ENCODE measurements at regions not wholly inside any gene's neighbourhood (a gene's known extent, or its start where the extent isn't known, plus 50 kb on each side); places are given as distances from the start of the nearest gene placed in this dataset.
A peak's percentile ranks its signal among the peaks of the same experiment; 100 is the strongest.

- no peak overlapping the region for H3K27ac ChIP-seq
- H3K4me3 ChIP-seq, result no peak overlapping the region
- no peaks in the 10 kb centered on the region for H3K9me2 ChIP-seq (replicated peaks; ENCODE audit: insufficient read depth)
- no peak overlapping the region for H3K4me2 ChIP-seq
- DNase-seq (ENCODE audit: low spot score), result peak; percentile 41
- no peaks in the 10 kb centered on the region for H3K27me3 ChIP-seq
- no peak for TF ChIP-seq EZH2phosphoT487 (IDR thresholded peaks at IDR 0.05; ENCODE audit: low read depth, severe bottlenecking, unreplicated experiment)
- H2AFZ ChIP-seq, result no peak overlapping the region
- H3K4me1 ChIP-seq (ENCODE audit: insufficient read depth), result no peaks in the 10 kb centered on the region
- H3K79me2 ChIP-seq, result no peaks in the 10 kb centered on the region
- no peaks in the 10 kb centered on the region for H4K20me1 ChIP-seq (ENCODE audit: insufficient read depth, poor library complexity, severe bottlenecking)
- no peaks in the 10 kb centered on the region for H3K9me3 ChIP-seq (ENCODE audit: low read depth)
- no peaks in the 10 kb centered on the region for H3K36me3 ChIP-seq (replicated peaks; ENCODE audit: insufficient read depth, low read depth)
- 76% methylated on average over 1 of the region's 1 CpG for WGBS (ENCODE audit: low lambda C conversion rate, missing lambda C conversion rate)
Measured at GRCh38 chr2:235149736-235150135, 197.9 kb downstream of the SH3BP4 start.

GRCh38 chr2:235151152-235151551 is 199.3 kb downstream of the SH3BP4 start:
- WGBS (ENCODE audit: low lambda C conversion rate, missing lambda C conversion rate), result 84% methylated on average over 2 of the region's 2 CpGs
- H3K9me3 ChIP-seq (ENCODE audit: low read depth), result no peaks in the 10 kb centered on the region
- no peak overlapping the region for H3K4me3 ChIP-seq
- no peaks in the 10 kb centered on the region for H3K4me1 ChIP-seq (ENCODE audit: insufficient read depth)
- H3K27ac ChIP-seq, result no peak overlapping the region
- H3K27me3 ChIP-seq, result no peaks in the 10 kb centered on the region
- TF ChIP-seq EZH2phosphoT487 (IDR thresholded peaks at IDR 0.05; ENCODE audit: low read depth, severe bottlenecking, unreplicated experiment) (no peak), EZH2 (IDR thresholded peaks at IDR 0.05; ENCODE audit: borderline replicate concordance) (no peak)
- DNase-seq (ENCODE audit: low spot score), result no peak
- H3K4me2 ChIP-seq, result no peak overlapping the region
- H3K79me2 ChIP-seq, result no peaks in the 10 kb centered on the region
- no peaks in the 10 kb centered on the region for H3K9me2 ChIP-seq (replicated peaks; ENCODE audit: insufficient read depth)
- H2AFZ ChIP-seq, result no peak overlapping the region
- H4K20me1 ChIP-seq (ENCODE audit: insufficient read depth, poor library complexity, severe bottlenecking), result no peaks in the 10 kb centered on the region
- no peaks in the 10 kb centered on the region for H3K36me3 ChIP-seq (replicated peaks; ENCODE audit: insufficient read depth, low read depth)

- H2AFZ ChIP-seq, result no peak overlapping the region
- DNase-seq (ENCODE audit: low spot score), result no peak
- TF ChIP-seq CTCF (IDR thresholded peaks at IDR 0.05; ENCODE audit: poor library complexity) (no peak), EZH2phosphoT487 (IDR thresholded peaks at IDR 0.05; ENCODE audit: low read depth, severe bottlenecking, unreplicated experiment) (no peak), EZH2 (IDR thresholded peaks at IDR 0.05; ENCODE audit: borderline replicate concordance) (no peak)
- no peaks in the 10 kb centered on the region for H3K79me2 ChIP-seq
- no peaks in the 10 kb centered on the region for H4K20me1 ChIP-seq (ENCODE audit: insufficient read depth, poor library complexity, severe bottlenecking)
- H3K9me2 ChIP-seq (replicated peaks; ENCODE audit: insufficient read depth), result no peaks in the 10 kb centered on the region
- H3K4me3 ChIP-seq, result no peak overlapping the region
- H3K9me3 ChIP-seq (ENCODE audit: low read depth), result no peaks in the 10 kb centered on the region
- no peaks in the 10 kb centered on the region for H3K4me1 ChIP-seq (ENCODE audit: insufficient read depth)
- 86% methylated on average over 5 of the region's 5 CpGs for WGBS (ENCODE audit: low lambda C conversion rate, missing lambda C conversion rate)
- H3K4me2 ChIP-seq, result no peak overlapping the region
- H3K27me3 ChIP-seq, result no peaks in the 10 kb centered on the region
- H3K27ac ChIP-seq, result no peak overlapping the region
- no peaks in the 10 kb centered on the region for H3K36me3 ChIP-seq (replicated peaks; ENCODE audit: insufficient read depth, low read depth)
Measured at GRCh38 chr2:235155163-235155562, 203.3 kb downstream of the SH3BP4 start.

DNA sequence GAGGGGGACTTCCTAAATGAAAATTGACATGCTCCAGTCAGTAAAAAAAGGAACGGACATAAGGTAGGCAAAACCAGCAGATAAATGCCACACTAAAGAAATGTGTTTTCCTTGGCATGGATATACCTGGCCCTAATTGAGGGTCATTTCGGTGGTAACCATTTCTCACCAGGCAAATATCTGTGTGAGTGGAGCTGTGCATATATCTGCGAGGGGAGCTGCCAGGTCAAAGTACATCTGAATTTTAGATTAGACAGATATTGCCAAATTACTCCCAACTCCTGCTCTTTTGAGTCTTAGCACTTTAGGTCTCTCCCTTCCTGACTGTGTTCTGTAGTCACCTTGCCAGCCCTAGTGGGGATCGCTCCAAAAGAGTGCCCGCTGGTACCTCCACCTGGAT is 204.2 kb downstream of the SH3BP4 start:
- WGBS (ENCODE audit: low lambda C conversion rate, missing lambda C conversion rate), result 82% methylated on average over 5 of the region's 5 CpGs
- H3K4me2 ChIP-seq, result no peak overlapping the region

More for the DNA sequence above, 204.2 kb downstream of the SH3BP4 start:
- TF ChIP-seq CTCF (IDR thresholded peaks at IDR 0.05; ENCODE audit: poor library complexity), result no peak
- no peak for TF ChIP-seq EZH2phosphoT487 (IDR thresholded peaks at IDR 0.05; ENCODE audit: low read depth, severe bottlenecking, unreplicated experiment)
- no peak for TF ChIP-seq EZH2 (IDR thresholded peaks at IDR 0.05; ENCODE audit: borderline replicate concordance)
- Histone ChIP-seq H3K4me1 (ENCODE audit: insufficient read depth) (no peaks in the 10 kb centered on the region), H3K4me3 (no peak overlapping the region), H3K79me2 (no peaks in the 10 kb centered on the region), H3K9me3 (ENCODE audit: low read depth) (no peaks in the 10 kb centered on the region), H3K36me3 (replicated peaks; ENCODE audit: insufficient read depth, low read depth) (no peaks in the 10 kb centered on the region), H4K20me1 (ENCODE audit: insufficient read depth, poor library complexity, severe bottlenecking) (no peaks in the 10 kb centered on the region), H3K27me3 (no peaks in the 10 kb centered on the region), H2AFZ (no peak overlapping the region), H3K9me2 (replicated peaks; ENCODE audit: insufficient read depth) (no peaks in the 10 kb centered on the region), H3K27ac (no peak overlapping the region)
- DNase-seq (ENCODE audit: low spot score), result no peak

Data from hepatocyte (in vitro differentiated cells).